HT1080 (cell line): ENCODE measurements at regions not wholly inside any gene's neighbourhood (a gene's known extent, or its start where the extent isn't known, plus 50 kb on each side); places are given as distances from the start of the nearest gene placed in this dataset.
"Not testable (repeated sequence)": the region's sequence is repeated elsewhere in the genome, so short reads cannot be mapped to it uniquely, and the experiment has no call there.

Experiments used
- DNase-seq: peaks from one replicate; pipeline ENCODE4 v3.0.0-alpha.2; 2015; ENCODE audit warnings: low read depth

DNA sequence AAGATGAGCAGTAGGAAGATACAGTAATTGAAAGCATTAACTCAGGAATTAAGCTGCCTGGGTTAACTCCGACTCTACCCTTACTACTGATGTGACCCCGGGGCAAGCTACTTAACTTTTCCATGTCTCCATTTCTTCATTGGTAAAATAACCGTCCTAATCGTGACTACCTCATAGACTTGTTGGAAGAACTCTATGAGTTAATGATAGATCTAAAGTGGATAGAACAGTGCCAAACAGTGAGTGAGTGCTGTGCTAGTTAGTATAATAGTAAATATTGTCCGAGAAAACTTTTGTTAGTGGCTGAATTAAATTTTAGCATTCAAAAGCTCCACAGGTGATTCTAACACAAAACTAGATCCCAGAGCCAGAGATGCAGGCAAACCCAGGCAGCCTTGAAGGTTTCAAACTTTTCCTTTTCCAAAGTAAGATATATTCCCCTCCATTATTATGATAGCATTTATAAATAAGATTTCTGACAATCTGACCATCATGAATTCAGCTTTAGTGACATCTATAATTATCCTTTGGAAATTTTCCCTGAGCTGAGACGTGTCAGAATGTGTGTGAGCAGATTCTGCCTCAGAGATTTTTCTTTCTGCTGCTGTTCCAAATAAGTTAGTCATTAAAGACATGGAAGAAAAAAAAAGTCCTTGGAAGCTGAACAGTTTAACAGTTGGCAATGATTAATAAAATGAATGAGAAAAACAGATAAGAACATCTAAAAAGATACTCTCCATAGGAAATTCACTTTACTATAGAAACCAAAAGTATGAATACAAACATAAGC, 369.5 kb downstream of the PRELID2 start:
- no peak for DNase-seq

DNA sequence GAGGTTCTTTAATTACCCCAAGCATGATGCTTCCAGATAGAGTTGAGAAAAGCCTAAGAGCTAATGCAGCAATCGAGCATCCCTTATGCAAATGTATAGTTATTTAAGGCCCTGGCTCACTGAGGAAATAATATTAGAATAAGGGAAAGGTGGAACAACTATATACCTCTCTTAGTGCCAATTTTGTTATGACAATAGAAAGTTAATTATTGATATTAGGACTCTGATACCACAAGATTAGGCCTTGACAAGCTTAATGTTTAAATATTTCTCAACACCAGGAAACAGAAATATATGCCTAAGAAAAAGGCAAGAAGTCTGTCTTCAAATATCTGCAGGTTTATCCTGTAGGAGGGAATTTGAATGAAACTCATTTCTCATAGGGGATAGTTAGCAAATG, 371.0 kb downstream of the PRELID2 start:
- no peak for DNase-seq

DNA sequence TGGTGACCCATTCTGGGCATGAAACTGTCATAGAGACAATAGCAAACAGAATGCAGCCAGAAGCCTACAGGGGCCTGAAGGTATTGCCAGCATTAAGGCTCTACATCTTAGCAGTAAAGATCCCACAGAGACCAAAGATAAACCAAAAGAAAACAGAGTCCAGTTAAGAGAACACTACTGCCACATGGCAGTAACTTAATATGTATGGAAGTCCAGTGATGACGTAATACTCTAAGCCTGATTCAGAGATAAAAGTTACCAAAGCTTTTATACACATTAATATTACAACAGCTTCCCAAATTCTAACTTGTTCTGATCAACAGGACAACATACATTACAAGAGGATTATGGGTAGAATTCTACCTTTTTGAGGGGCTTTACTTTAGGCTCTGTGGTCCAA, 371.5 kb downstream of the PRELID2 start:
- DNase-seq: no peak

DNA sequence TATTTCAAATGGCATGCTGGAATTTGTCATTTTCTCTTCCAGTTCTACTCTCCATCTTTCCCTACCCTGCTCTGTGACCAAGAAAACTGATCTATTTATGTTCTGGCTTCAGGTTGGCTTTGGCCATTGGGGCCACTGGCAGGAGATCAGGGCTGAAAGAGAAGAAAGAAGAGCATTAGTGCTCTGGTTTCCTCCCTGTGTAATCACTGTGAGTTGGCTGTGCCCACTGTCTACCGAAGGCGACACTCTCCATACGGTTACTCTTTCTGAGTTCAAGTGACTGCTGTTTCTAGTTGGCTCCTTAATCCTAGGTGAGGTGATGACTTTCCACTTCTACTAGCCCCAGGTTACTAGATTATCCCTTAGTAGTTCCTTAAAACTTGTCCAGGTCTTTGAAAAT, 372.6 kb downstream of the PRELID2 start:
- no peak for DNase-seq

DNA sequence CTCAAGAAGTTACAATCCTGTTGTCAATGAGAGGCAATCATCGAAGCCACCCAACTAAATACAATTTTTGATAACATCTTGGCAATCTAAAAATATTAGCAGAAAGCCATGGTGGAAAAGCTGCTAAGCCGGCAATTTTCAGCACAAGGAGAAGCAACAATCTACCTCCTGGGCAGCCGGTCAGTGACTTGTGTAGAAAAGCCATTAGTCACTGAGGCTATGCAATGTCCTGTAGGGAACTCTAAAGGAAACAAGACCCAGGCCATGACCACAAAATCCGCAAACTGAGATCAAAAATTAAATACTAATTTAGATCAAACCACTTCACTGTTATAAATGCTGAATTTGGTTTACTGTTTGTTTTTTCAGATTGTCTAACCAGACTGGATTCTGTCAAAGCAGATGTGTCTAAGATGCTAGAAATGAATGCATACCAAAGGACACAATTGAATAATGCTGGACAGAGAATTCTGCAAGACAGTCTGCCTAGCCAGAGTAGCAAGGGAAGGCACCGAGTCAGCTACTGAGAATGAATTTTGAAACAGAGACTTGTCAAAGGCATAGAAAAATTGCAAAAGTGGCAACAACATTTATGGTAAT, 384.8 kb downstream of the PRELID2 start:
- DNase-seq: peak; percentile 24

DNA sequence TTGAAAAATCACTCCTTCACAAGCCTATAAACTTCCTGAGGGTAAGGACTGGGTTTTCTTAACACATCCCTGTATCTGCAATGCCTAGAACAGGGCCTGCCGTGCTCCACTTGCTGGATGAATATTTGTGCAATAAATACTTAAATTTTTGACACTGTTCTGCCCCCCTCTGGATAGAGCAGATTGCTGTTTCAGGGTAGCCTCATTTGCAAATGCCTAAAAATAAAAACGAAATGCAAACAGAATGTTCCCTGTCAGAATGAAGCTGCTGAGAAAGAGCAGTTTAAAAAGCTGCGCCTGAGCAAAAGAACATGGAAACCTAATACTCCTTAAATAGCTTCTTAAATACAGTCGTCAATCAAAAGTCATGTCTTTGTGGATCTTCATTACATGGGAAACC, 385.3 kb downstream of the PRELID2 start:
- DNase-seq: no peak

DNA sequence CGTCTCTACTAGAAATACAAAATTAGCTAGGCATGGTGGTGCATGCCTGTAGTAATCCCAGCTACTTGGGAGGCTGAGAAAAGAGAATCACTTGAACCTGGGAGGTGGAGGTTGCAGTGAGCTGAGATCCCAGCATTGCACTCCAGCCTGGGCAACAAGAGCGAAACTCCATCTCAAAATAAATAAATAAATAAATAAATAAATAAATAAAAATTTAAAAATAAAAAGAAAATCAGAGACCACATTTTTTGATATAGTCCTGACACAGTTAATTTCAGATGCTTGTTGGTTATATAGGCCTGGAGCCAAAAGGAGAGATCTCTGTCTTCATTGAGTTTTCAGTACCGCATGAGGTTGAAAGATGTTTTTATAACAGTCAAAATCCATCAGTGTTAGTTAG, 388.3 kb downstream of the PRELID2 start:
- DNase-seq: not testable (repeated sequence)

DNA sequence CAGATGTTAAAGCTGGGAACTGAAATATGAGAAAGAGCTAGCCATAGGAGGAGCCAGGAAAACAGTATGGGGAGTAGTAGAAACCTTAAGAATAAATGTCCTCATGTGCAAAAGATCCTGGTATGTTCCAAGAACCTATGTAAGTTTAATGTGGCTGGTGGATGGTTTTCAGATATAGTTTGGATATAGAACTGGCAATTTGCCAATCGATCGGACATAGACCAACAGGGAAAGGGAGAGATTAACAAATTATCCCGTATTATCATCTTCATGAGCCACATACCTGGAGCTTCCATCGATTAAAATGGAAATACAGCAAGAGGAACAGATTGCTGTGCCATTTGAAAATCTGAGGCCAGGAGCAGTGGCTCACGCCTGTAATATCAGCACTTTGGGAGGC, 388.7 kb downstream of the PRELID2 start:
- no peak for DNase-seq

DNA sequence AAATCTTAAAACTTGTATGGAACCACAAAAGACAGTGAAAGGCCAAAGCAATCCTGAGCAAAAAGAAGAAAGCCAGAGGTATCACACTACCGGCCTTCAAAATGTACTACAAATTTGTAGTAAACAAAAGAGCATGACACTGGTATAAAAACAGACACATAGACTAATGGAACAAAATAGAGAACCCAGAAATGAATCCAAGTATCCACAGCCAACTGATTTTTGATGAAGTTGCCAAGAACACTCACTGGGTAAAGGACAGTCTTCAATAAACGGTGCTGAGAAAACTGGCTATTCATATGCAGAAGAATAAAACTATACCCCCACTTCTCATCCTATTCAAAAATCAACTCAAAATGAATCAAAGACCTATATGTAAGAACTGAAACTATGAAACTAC, 390.1 kb downstream of the PRELID2 start:
- no peak for DNase-seq

DNA sequence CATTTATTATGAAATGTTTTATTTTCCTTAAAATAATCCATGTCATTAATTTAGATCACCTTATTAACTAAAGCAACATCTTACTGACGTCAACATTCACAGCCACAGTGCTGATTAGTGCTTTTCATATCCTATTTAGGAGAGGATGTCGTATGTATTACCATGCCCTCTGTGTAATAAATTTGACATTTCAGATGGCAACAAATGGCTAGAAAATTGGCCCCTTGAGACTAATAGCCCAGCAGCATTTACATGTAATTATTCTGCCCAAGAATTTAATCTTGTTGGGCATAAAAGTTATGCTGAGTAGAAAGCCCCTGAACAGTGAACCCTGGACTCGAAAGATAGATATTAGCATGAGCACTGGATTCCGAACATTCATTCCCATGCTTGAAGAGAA, 391.2 kb downstream of the PRELID2 start:
- no peak for DNase-seq

DNA sequence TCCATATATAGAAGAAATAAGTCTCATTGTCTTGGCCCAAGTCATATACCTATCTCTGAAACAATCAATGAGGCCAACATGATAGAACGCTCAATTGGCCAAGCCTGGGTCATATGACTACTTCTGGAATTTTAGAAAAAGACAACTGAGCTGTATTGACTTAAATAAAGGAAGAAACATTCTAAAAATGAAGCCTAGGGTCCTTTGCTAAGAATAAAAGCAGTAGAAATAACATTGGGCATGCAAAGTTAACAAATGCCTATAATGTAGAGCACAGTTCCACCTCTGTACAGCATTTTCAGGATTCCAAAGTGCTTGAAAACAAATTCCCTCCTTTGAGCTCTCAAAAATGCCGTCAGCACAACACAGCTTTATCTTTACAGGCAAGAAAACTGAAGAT, 391.8 kb downstream of the PRELID2 start:
- no peak for DNase-seq

DNA sequence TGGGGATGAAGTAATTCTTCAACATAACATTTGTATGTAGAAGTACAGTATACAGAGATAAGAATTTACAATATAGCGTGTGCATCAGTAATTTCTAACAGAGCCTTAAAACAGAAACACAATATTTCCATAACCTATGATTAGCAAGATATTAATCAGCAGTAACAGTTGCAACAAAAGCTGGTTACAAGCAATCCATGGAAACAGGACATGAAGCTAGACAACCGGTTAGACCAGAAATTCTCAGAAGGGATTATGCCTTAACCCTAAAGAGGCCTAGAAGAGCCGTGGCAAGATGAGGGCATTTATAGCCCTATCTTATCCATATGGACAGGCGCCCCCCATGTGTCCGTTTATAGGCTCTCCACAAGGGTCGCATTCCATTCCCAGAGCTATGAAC, 392.5 kb downstream of the PRELID2 start:
- not testable (repeated sequence) for DNase-seq

DNA sequence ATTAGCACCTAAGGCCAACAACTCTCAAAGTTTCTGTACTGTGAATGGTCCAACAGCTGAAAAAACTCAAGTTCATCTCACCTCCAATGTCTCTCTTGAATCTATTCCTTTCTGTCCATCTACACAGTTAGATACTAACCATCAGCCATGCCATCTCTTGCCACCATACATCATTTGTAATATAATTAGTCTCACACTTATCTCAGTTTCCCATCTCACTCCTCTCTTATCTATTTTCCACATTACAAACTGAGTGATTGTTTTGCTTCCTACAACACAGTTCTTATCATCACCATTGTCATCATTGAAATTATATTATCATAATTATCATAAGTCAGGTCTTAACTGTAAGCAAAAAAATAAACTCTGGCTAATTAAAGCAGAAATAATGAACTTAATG, 393.9 kb downstream of the PRELID2 start:
- DNase-seq: no peak

DNA sequence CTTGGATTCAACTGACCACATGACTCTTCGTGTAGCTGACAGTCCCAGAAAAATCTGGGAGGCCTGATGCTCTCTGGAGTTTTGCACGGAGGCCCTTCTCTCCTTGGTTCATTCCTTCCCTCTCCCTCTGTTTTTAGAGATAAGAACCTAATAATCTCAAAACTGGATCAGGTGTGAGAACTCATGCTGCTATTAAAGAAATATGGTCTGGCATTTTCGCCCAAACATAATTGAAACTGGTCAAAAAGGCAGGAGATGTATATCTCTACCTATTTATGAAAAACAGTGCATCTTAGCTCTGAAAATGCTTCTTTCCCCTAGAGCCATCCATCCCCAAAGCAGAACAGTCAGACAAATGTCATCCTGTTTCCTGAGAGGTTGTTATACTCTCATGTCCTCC, 397.5 kb downstream of the PRELID2 start:
- DNase-seq: no peak

DNA sequence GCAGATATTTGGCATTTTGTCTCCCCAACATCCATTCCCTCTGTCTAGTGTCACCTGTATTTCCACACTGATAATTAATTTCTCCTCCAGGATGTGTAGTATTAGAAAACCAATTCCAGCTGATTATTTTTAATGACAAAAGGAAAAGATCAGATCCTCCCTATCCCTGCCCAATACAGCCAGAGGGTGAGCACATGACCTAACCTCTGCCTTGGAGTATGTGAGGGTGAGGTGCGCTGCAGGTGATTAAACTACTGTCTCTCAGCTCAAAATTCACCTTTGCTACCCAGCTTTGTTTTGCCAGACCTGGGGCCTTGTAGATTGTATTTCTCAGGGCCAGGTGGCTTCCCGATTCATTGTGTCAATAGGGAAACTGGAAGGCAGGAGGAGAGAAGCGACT, 402.1 kb downstream of the PRELID2 start:
- no peak for DNase-seq

DNA sequence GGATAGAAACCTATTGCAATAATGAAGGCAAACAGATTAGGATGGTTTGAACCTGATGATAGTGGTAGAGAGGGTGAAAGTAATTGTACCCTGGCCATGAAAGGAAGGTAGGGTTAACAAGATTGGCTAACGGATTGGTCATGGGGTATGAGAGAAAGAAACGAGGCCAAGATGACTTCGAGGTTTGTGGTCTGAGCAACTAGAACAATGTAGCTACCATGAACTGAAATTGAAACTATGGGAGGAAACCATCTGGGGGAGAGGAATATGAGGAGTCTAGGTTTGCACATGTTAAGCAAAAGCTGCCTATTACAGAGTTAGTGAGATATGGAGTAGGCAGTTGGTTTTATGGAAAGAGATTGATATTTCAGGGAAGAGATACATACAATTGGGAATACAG, 406.0 kb downstream of the PRELID2 start:
- no peak for DNase-seq

DNA sequence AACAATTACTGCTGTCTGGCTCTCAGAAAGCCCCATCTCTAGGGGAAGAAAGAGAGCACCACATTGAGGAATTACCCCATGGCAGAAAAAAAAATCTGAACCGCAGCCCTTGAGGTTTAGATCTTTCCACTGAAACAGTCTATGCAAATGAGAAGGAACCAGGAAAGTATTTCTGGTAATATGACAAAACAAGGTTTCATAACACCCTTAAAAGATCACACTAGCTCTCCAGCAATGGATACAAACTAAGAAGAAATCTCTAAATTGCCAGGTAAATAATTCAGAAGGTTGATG, 427.1 kb downstream of the PRELID2 start:
- no peak for DNase-seq

DNA sequence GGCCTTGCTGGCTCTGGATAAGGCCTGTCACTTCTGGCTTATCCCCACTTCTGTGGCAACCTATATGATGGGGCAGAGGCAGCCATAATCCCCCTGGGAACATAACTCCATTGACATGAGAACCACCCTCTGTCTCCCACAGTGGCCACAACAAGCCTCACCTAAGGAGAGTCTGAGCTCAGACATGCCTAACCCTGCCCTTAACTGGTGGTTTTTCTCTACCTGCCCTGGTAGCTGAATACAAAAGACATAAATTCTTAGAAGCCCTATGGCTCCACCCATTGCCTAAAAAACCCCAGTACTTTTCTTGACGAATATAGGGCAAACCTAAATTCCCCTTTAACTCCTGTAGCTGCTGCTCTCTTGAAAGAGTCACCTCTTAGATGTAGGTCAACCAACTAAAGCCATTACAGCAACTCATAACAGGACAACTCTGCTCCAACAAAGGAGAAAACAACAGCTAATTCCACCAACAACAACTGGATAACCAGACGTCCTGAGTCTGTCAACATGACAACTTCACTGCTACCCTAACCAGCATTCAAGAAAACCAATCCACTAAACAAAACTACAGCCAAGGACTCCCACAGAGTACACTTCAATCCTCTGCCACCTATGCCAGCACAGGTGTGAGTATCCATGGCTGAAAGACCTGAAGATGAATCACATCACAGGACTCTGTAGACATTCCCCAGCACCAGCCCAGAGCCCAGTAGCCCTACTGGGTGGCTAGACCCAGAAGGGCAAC, 427.7 kb downstream of the PRELID2 start:
- DNase-seq: no peak

DNA sequence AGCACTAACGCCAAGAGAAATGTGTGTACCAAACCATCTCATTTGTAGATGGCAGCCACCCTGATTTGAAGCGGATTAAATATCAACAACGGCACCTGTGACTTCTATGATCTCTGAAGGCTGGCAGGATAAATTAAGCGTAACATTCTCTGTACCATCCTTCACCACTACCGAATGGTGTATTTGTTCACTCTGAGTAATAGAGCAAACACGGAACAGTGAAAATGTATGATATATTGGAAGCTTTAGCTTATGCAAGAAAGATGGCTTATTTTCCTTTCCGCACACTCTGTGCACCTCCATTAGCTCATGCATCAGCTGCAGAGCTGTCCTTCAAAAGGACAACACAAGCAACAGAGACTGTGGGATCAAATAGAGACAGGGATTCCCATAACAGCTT, 431.1 kb downstream of the PRELID2 start:
- DNase-seq: no peak

DNA sequence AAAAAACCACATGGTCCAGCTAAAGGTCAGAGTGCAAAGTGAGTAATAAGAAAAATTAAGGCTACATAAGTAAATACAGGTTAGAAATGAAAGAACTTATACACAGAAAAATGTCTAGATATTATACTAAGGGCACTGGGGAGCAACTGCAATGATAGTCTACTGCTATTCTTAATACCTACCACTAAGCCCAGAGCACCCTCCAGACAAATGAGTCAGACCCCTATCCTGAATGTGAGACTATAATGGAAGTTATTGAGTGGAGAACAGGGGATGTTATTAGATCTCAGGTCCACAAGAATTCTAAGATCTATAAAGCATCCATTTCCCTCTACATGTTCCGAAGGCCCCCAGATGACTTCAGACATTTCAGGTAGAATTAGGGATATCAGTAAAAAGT, 438.3 kb downstream of the PRELID2 start:
- no peak for DNase-seq

DNA sequence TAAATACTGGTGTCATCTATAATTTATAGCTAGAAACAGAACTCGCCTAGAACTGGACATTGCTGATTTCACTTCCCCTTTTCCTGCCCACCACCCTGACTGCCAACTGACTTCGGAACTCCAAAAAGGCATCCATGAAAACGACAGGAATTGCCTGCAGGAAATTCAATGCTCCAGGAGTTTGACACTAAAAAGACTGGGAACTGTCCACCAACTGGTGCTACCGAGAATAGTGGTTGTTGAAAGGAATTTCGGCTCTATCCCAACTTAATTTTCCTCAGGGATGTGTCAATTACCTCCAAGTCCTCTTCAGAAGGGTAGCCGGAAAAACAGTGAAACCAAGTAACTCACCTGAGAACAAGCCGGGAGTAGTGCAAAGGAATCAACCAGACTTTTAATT, 440.0 kb downstream of the PRELID2 start:
- not testable (repeated sequence) for DNase-seq

DNA sequence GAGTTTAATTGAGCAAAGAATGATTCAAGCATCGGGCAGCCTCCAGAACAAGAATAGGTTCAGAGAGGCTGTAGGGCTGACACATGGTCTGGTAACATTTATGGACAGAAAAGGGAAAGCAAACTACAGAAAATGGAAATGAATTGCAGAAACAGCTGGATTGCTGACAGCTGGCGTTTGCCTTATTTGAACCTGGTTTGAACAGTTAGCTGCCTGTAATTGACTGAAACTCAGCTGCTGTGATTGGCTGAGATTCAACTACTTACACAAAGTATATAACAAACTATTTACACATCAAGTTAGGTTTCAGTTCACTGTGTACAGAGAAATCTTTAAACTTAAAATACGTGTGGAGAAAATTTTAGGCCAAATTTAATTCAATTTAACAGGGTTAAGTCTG, 441.7 kb downstream of the PRELID2 start:
- no peak for DNase-seq

DNA sequence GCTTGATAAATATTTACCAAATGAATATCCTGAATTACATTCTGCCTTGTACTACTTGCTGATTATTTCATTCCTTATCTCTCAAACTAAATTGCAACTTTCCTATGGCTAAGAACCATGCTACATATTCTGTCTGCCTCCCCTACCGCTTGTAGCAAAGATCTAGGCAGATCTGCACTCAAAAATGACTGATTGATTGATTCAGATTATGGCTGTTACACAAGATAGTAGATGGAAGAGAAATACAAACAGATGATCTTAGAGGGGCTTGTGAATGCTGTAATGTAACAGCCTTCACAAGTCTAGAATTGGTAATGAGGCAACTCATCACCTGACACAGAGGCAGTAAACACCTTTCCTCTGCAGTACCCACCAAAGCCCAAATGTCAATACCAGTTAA, 446.1 kb downstream of the PRELID2 start:
- no peak for DNase-seq
